Kidney (tissue), 13 donors: ENCODE measurements at regions not wholly inside any gene's neighbourhood (a gene's known extent, or its start where the extent isn't known, plus 50 kb on each side); places are given as distances from the start of the nearest gene placed in this dataset.

Experiments
- DNase-seq, 5 donors: peaks; one replicate each; pipeline ENCODE4 v3.0.0-alpha.2; 2013 to 2020
- FAIRE-seq: peaks from 2 replicates; lab custom pipeline; 2012; peaks lifted over from hg19 to GRCh38; lab: Jason Lieb, UNC
- H3K27ac ChIP-seq, 2 donors: one replicate each; pipeline ENCODE4 v1.7.0; 2013; ENCODE audit warnings: low read depth in 2 of 2, low read length in 2 of 2, inconsistent platforms in 1 of 2
- H3K27me3 ChIP-seq: one replicate; pipeline ENCODE4 v1.7.1; 2013; ENCODE audit warnings: low read length, inconsistent platforms; ENCODE audit not compliant: control insufficient read depth, insufficient read depth
- H3K36me3 ChIP-seq, 3 donors: one replicate each; pipeline versions ENCODE4 v1.7.0 to v1.7.1; 2013; ENCODE audit warnings: low read length in 3 of 3, control low read depth in 1 of 3, inconsistent platforms in 1 of 3; ENCODE audit not compliant: insufficient read depth in 3 of 3, control insufficient read depth in 2 of 3
- H3K4me1 ChIP-seq, 3 donors: one replicate each; pipeline versions ENCODE4 v1.7.0 to v1.7.1; 2013; ENCODE audit warnings: low read length in 3 of 3, inconsistent platforms in 1 of 3, low read depth in 1 of 3; ENCODE audit not compliant: control insufficient read depth in 2 of 3, insufficient read depth in 2 of 3
- H3K4me3 ChIP-seq, 3 donors: one replicate each; pipeline versions ENCODE4 v1.7.0 to v1.8.1; 2013; ENCODE audit warnings: low read length in 3 of 3, control low read depth in 1 of 3, inconsistent platforms in 1 of 3
- H3K9ac ChIP-seq, 3 donors: one replicate each; pipeline versions ENCODE4 v1.7.0 to v1.7.1; 2013; ENCODE audit warnings: low read length in 3 of 3, control low read depth in 1 of 3, inconsistent platforms in 1 of 3
- H3K9me3 ChIP-seq, 3 donors: one replicate each; pipeline versions ENCODE4 v1.7.0 to v1.7.1; 2013; ENCODE audit warnings: low read length in 3 of 3, control low read depth in 1 of 3, inconsistent platforms in 1 of 3; ENCODE audit not compliant: control insufficient read depth in 2 of 3, insufficient read depth in 1 of 3
- CTCF ChIP-seq: IDR thresholded peaks from 3 replicates; pipeline ENCODE4 v1.5.1; 2012; ENCODE audit warnings: mild to moderate bottlenecking, moderate library complexity, borderline replicate concordance; ENCODE audit not compliant: insufficient read depth; ENCODE audit errors: extremely low read depth
- intact Hi-C: fragments of 100-400 bp; cut with DNase I; formaldehyde crosslinking; loops from one replicate; pipeline ENCODE4 v1.11.1; 2022
- donor health status: control.
- donor health status: control.
- donor health status: control.
- donor health status: control.
- donor health status: control.
- donor health status: DM: yes; HTN: yes; CAD: no.
- donor health status: Normal renal cell carcinoma (clear cell type).

GRCh38 chr2:239858179-239858578, 167.0 kb downstream of the NDUFA10 start:
- Histone ChIP-seq H3K36me3 (no peaks in the 10 kb centered on the region), H3K9me3 (peaks cover 0 to 3% (median 0%) of the 10 kb centered on the region in 3 donors), H3K4me3 (no peak overlapping the region), H3K27me3 (no peaks in the 10 kb centered on the region), H3K4me1 (no peaks in the 10 kb centered on the region), H3K9ac (no peak overlapping the region), H3K27ac (no peak overlapping the region)
- no peak for FAIRE-seq
- intact Hi-C loops = no loop called here
- no peak for TF ChIP-seq CTCF
- peak in 2 of 5 donors; percentile 4 to 62 for DNase-seq

- no peak for TF ChIP-seq CTCF
- no peaks in the 10 kb centered on the region for H3K4me1 ChIP-seq
- intact Hi-C loops = no loop called here
- no peaks in the 10 kb centered on the region for H3K36me3 ChIP-seq
- peaks cover 0 to 3% (median 0%) of the 10 kb centered on the region in 3 donors for H3K9me3 ChIP-seq
- no peaks in the 10 kb centered on the region for H3K27me3 ChIP-seq
- H3K27ac ChIP-seq = no peak overlapping the region
- H3K4me3 ChIP-seq = no peak overlapping the region
- FAIRE-seq = no peak
- DNase-seq = no peak
- H3K9ac ChIP-seq = no peak overlapping the region
These were observed 167.6 kb downstream of the NDUFA10 start for GRCh38 chr2:239857591-239857990.

- Histone ChIP-seq H3K4me3 (no peak overlapping the region), H3K36me3 (no peaks in the 10 kb centered on the region), H3K27me3 (no peaks in the 10 kb centered on the region), H3K9me3 (peaks cover 0 to 3% (median 0%) of the 10 kb centered on the region in 3 donors), H3K27ac (no peak overlapping the region), H3K9ac (no peak overlapping the region), H3K4me1 (no peaks in the 10 kb centered on the region)
- TF ChIP-seq CTCF = no peak
- FAIRE-seq = no peak
- no peak for DNase-seq
- intact Hi-C loops = no loop called here
These were observed 168.4 kb downstream of the NDUFA10 start for GRCh38 chr2:239856620-239857285.
